GM20000 (cell line): ENCODE measurements at regions not wholly inside any gene's neighbourhood (a gene's known extent, or its start where the extent isn't known, plus 50 kb on each side); places are given as distances from the start of the nearest gene placed in this dataset.

Experiments
- DNase-seq: peaks from one replicate; pipeline ENCODE4 v3.0.0; 2012; ENCODE audit warnings: low spot score
- CTCF ChIP-seq: IDR thresholded peaks from 2 replicates; pipeline ENCODE4 v1.5.1; 2012; ENCODE audit warnings: mild to moderate bottlenecking, control low read depth; ENCODE audit errors: extremely low read depth, missing control alignments

DNA sequence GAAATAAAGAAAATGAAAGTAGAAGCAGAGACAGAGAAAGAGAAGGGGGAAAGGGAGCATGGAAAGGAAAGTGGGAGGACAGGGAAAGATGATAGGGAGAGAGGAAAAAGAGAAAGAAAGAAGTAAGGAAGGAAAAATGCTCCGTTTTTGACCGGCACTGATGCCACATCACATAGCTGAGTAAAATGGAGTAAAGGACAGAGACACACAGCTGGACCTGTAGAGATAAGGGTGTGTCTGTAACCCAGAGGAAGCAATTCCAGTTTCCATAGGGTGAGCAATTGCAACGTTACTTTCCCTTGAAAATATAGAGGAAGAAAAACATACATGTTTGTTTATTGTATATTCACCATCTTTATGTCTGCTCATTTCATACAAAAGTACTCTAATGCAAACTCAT, 1866.9 kb upstream of the PIK3C3 start:
- TF ChIP-seq CTCF: no peak
- DNase-seq: no peak

DNA sequence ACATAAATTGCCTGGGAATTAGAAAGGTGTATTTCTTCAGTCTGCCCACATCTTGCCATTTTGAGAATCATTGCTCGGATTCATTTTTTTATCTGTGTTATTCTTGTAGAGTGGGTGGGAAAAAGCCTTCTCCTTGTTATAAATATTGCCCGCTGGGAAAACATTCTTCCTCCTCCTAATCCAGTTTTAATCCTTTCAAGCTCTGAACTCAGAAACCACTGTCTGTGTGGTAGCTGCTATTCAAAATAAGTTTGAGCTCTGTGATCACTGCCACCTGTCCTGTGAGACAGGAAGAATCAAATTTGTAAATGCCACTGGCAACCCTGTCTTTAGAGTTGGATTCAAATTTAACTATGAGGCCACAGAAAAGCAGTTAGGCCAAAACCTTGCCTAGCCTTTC, 1875.2 kb upstream of the PIK3C3 start:
- no peak for TF ChIP-seq CTCF
- no peak for DNase-seq

DNA sequence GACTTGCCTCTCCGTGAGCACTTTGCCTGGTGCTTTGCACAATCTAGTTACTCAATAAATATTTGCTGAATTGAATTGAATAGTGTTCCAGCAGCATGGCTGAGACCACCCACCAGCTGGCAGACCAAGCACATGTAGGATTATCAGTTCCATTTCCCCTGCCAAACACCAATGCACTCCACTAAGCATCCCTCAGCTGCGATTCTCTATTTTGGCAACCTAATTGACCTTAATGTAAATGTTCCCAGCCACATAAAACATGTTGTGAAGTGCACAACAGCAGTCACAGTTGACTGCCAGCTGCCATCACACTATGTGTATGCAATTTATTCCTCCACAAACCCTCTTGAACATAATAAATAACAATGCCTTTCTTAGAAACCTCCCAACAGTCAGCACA, 1879.4 kb upstream of the PIK3C3 start:
- no peak for TF ChIP-seq CTCF
- no peak for DNase-seq

DNA sequence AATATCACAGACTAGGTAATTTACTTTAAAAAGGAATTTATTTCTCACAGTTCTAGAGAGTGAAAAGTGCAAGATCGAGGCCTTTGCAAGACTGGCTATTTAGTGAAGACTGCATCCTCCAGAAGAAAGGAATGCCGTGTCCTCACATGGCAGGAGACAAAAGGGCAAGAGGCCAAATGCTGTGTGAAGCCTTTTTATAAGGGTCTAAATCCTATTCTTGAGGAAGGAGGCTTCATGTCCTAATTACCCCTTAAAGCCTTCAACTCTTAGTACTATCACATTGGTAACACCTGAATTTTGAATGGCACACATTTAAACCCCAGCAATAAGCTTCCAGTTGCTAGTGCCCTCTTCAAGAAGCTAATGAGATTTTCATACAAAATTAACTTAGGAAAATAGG, 1882.3 kb upstream of the PIK3C3 start:
- TF ChIP-seq CTCF: no peak
- no peak for DNase-seq

DNA sequence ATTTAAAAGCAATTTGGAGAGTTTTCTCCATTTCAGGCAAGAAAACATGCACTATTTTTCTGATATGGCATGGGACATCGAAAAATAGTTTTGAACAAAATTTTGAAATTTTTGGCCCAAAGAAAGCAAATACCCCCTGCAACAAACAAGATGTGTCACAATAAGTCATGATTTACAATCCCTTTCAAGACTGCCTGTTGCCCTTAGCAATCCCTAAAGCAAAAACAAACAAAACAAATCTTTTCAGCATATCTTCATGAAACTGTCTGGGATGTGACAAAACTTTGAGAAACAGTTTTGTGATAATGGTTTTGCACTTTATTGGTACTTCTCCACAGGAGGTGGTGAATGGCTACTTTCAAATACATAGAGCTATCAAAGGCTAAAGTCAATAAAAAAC, 1888.7 kb upstream of the PIK3C3 start:
- DNase-seq: no peak
- no peak for TF ChIP-seq CTCF

DNA sequence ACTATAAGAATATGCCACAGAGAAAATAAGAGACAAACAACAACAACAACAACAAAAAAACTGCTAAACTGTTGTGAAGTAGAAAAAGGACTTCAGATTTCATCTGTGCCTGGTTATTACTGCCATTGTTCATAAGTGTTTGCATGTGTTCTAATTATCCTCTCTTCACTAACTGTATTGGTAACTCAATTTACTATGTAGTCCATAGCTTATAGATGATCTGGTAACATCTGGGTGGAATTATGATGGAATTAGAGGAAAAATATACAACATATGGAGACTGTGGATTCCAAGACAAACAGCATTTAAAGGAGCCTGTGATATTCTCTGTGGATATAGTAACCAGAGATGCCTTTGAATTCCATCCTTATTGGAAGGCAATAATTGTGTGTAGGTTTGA, 1891.5 kb upstream of the PIK3C3 start:
- no peak for TF ChIP-seq CTCF
- no peak for DNase-seq

- DNase-seq: no peak
- TF ChIP-seq CTCF: no peak
Observed at GRCh38 chr18:40061086-40061485, 1893.9 kb upstream of the PIK3C3 start.
